GM23338 (cell line): ENCODE measurements at regions not wholly inside any gene's neighbourhood (a gene's known extent, or its start where the extent isn't known, plus 50 kb on each side); places are given as distances from the start of the nearest gene placed in this dataset.

Experiments
- ATAC-seq: fragments of 200-7000 bp; cut with Tn5 transposase; 3 replicates; pipeline ENCODE4 v1.9.1; 2020
- DNase-seq: peaks from one replicate; pipeline ENCODE4 v3.0.0-alpha.2; 2015; ENCODE audit warnings: low spot score
- H2AFZ ChIP-seq: fragments of 200-600 bp; sonication (generic); 2 replicates; pipeline ENCODE4 v1.8.0; 2016; ENCODE audit warnings: antibody characterized with exemption, mild to moderate bottlenecking, moderate library complexity
- H3F3A ChIP-seq: fragments of 200-600 bp; sonication (generic); replicated peaks from 2 replicates; pipeline ENCODE4 v1.8.0; 2017; ENCODE audit warnings: antibody characterized with exemption, mixed run types, low read depth
- H3K27ac ChIP-seq: fragments of 200-600 bp; sonication (generic); 2 replicates; pipeline ENCODE4 v1.6.1; 2016; ENCODE audit warnings: low read depth
- H3K27me3 ChIP-seq: fragments of 200-600 bp; sonication (generic); 2 replicates; pipeline ENCODE4 v1.8.0; 2016; ENCODE audit warnings: mild to moderate bottlenecking, mixed run types, moderate library complexity; ENCODE audit not compliant: insufficient read depth
- H3K36me3 ChIP-seq: fragments of 200-600 bp; sonication (generic); 2 replicates; pipeline ENCODE4 v1.8.0; 2016; ENCODE audit warnings: mild to moderate bottlenecking; ENCODE audit not compliant: insufficient read depth
- H3K4me1 ChIP-seq: fragments of 200-600 bp; sonication (generic); 2 replicates; pipeline ENCODE4 v1.8.0; 2016; ENCODE audit warnings: mild to moderate bottlenecking, moderate library complexity; ENCODE audit not compliant: insufficient read depth
- H3K4me2 ChIP-seq: fragments of 200-600 bp; sonication (generic); 2 replicates; pipeline ENCODE4 v1.7.1; 2017; ENCODE audit warnings: mixed run types
- H3K4me3 ChIP-seq: fragments of 200-600 bp; sonication (generic); 2 replicates; pipeline ENCODE4 v1.6.1; 2016; ENCODE audit warnings: mixed run types
- H3K79me2 ChIP-seq: fragments of 200-600 bp; sonication (generic); replicated peaks from 2 replicates; pipeline ENCODE4 v1.8.0; 2017; ENCODE audit warnings: mild to moderate bottlenecking; ENCODE audit not compliant: insufficient read depth
- H3K9me2 ChIP-seq: fragments of 200-600 bp; sonication (generic); 2 replicates; pipeline ENCODE4 v1.8.0; 2017; ENCODE audit not compliant: insufficient read depth
- H4K20me1 ChIP-seq: fragments of 200-600 bp; sonication (generic); replicated peaks from 2 replicates; pipeline ENCODE4 v1.8.0; 2017; ENCODE audit warnings: mild to moderate bottlenecking; ENCODE audit not compliant: insufficient read depth
- H3K27ac Mint-ChIP-seq: 2 replicates; pipeline ENCODE4 v1.8.0; 2020; ENCODE audit warnings: inconsistent platforms, mild to moderate bottlenecking, moderate library complexity, mixed read lengths
- H3K27me3 Mint-ChIP-seq: 3 replicates; pipeline ENCODE4 v1.8.0; 2022; ENCODE audit warnings: low read depth, mild to moderate bottlenecking, moderate library complexity, mixed read lengths, inconsistent platforms; ENCODE audit not compliant: insufficient read depth, poor library complexity
- H3K36me3 Mint-ChIP-seq: 3 replicates; pipeline ENCODE4 v1.8.0; 2021; ENCODE audit warnings: low read depth, mild to moderate bottlenecking, inconsistent platforms, moderate library complexity, mixed read lengths
- H3K4me1 Mint-ChIP-seq: 3 replicates; pipeline ENCODE4 v1.8.0; 2020; ENCODE audit warnings: mild to moderate bottlenecking, inconsistent platforms, mixed read lengths
- H3K4me3 Mint-ChIP-seq: 3 replicates; pipeline ENCODE4 v1.8.0; 2021; ENCODE audit warnings: moderate library complexity, mild to moderate bottlenecking, inconsistent platforms, mixed read lengths
- H3K9me3 Mint-ChIP-seq: 3 replicates; pipeline ENCODE4 v1.8.0; 2020; ENCODE audit warnings: moderate library complexity, mild to moderate bottlenecking, inconsistent platforms, mixed read lengths
- CREB1 ChIP-seq: fragments of 250-450 bp; sonication (Bioruptor Pico); IDR thresholded peaks from 2 replicates; pipeline ENCODE4 v1.5.0; 2020; ENCODE audit warnings: low read depth, mild to moderate bottlenecking, moderate library complexity
- EZH2 ChIP-seq: fragments of 200-600 bp; sonication (generic); IDR thresholded peaks from one replicate; pipeline ENCODE4 v1.8.0; 2017; ENCODE audit warnings: antibody characterized with exemption, mild to moderate bottlenecking, low read depth; ENCODE audit not compliant: unreplicated experiment
- EZH2phosphoT487 ChIP-seq: fragments of 200-600 bp; sonication (generic); IDR thresholded peaks from one replicate; pipeline ENCODE4 v1.8.1; 2018; ENCODE audit warnings: antibody characterized with exemption; ENCODE audit not compliant: unreplicated experiment
- NANOG ChIP-seq: IDR thresholded peaks from 2 replicates; pipeline ENCODE4 v1.6.1; 2016; ENCODE audit warnings: antibody characterized with exemption, borderline replicate concordance
- POLR2AphosphoS5 ChIP-seq: IDR thresholded peaks from 2 replicates; pipeline ENCODE4 v1.6.1; 2016; ENCODE audit warnings: antibody characterized with exemption, low read depth
- REST ChIP-seq: IDR thresholded peaks from one replicate; pipeline ENCODE4 v1.6.1; 2018; ENCODE audit warnings: antibody characterized with exemption; ENCODE audit not compliant: unreplicated experiment
- STAT1 ChIP-seq: IDR thresholded peaks from one replicate; pipeline ENCODE4 v1.6.1; 2016; ENCODE audit warnings: antibody characterized with exemption; ENCODE audit not compliant: unreplicated experiment
- ZNF114 ChIP-seq: fragments of 250-450 bp; sonication (Bioruptor Pico); IDR thresholded peaks from 2 replicates; pipeline ENCODE4 v1.5.0; 2020; ENCODE audit warnings: mild to moderate bottlenecking, moderate library complexity
- ZNF331 ChIP-seq: fragments of 250-450 bp; sonication (Bioruptor Pico); IDR thresholded peaks from 2 replicates; pipeline ENCODE4 v1.5.0; 2020; ENCODE audit warnings: low read depth, mild to moderate bottlenecking, moderate library complexity

- no peak for DNase-seq
- ATAC-seq, result no peak
- Histone ChIP-seq H3F3A (no peaks in the 10 kb centered on the region), H3K27ac (no peak overlapping the region), H3K36me3 (no peaks in the 10 kb centered on the region), H4K20me1 (no peaks in the 10 kb centered on the region), H3K9me2 (no peaks in the 10 kb centered on the region), H3K4me1 (no peaks in the 10 kb centered on the region), H3K4me3 (no peak overlapping the region), H2AFZ (no peak overlapping the region), H3K79me2 (no peaks in the 10 kb centered on the region), H3K4me2 (no peak overlapping the region), H3K27me3 (no peaks in the 10 kb centered on the region)
- Mint-ChIP-seq H3K27me3 (no peaks in the 10 kb centered on the region), H3K4me3 (no peak overlapping the region), H3K9me3 (no peaks in the 10 kb centered on the region), H3K4me1 (no peaks in the 10 kb centered on the region), H3K27ac (no peak overlapping the region), H3K36me3 (no peaks in the 10 kb centered on the region)
- no peak for TF ChIP-seq ZNF114 (CRISPR knock-in tag)
- TF ChIP-seq EZH2, result no peak
- TF ChIP-seq EZH2phosphoT487, result no peak
- TF ChIP-seq ZNF331, result no peak
- no peak for TF ChIP-seq NANOG
Measured at GRCh38 chr15:35936284-35936683, 390.3 kb upstream of the DPH6 start.

GRCh38 chr15:35937380-35937779, 391.4 kb upstream of the DPH6 start:
- H3K36me3 Mint-ChIP-seq, result no peaks in the 10 kb centered on the region
- DNase-seq (no peak), ATAC-seq (no peak)
- Histone ChIP-seq H3K4me3 (no peak overlapping the region), H3K27me3 (no peaks in the 10 kb centered on the region), H2AFZ (no peak overlapping the region), H3K79me2 (no peaks in the 10 kb centered on the region), H3K4me1 (no peaks in the 10 kb centered on the region), H3F3A (no peaks in the 10 kb centered on the region), H4K20me1 (no peaks in the 10 kb centered on the region), H3K36me3 (no peaks in the 10 kb centered on the region), H3K9me2 (no peaks in the 10 kb centered on the region), H3K4me2 (no peak overlapping the region), H3K27ac (no peak overlapping the region)
- H3K9me3 Mint-ChIP-seq, result no peaks in the 10 kb centered on the region
- no peaks in the 10 kb centered on the region for H3K4me1 Mint-ChIP-seq
- H3K27me3 Mint-ChIP-seq, result no peaks in the 10 kb centered on the region
- TF ChIP-seq REST (no peak), EZH2 (no peak), STAT1 (no peak), ZNF114 (CRISPR knock-in tag) (no peak), POLR2AphosphoS5 (no peak), CREB1 (CRISPR knock-in tag) (no peak)
- H3K27ac Mint-ChIP-seq, result no peak overlapping the region
- no peak overlapping the region for H3K4me3 Mint-ChIP-seq
